ENCODE measurements at regions not wholly inside any gene's neighbourhood (a gene's known extent, or its start where the extent isn't known, plus 50 kb on each side); places are given as distances from the start of the nearest gene placed in this dataset.
"Not testable (repeated sequence)": the region's sequence is repeated elsewhere in the genome, so short reads cannot be mapped to it uniquely, and the experiment has no call there.

GRCh38 chr21:10410354-10410929 is 110.9 kb upstream of the TPTE start:
- not testable (repeated sequence) for H3K4me3 ChIP-seq (ENCODE audit: severe bottlenecking); H3K27me3 ChIP-seq (ENCODE audit: insufficient read depth, poor library complexity, severe bottlenecking); ATAC-seq (ENCODE audit: low read depth); DNase-seq (ENCODE audit: low spot score); H3K9me3 ChIP-seq (ENCODE audit: severe bottlenecking); H3K4me1 ChIP-seq (ENCODE audit: insufficient read depth, poor library complexity, severe bottlenecking); H3K27ac ChIP-seq (ENCODE audit: poor library complexity, severe bottlenecking); H3K36me3 ChIP-seq (ENCODE audit: low read depth)

GRCh38 chr21:10411776-10412526 is 109.4 kb upstream of the TPTE start:
- not testable (repeated sequence) for H3K4me3 ChIP-seq (ENCODE audit: severe bottlenecking); ATAC-seq (ENCODE audit: low read depth); H3K4me1 ChIP-seq (ENCODE audit: insufficient read depth, poor library complexity, severe bottlenecking); H3K27me3 ChIP-seq (ENCODE audit: insufficient read depth, poor library complexity, severe bottlenecking); H3K27ac ChIP-seq (ENCODE audit: poor library complexity, severe bottlenecking); H3K36me3 ChIP-seq (ENCODE audit: low read depth); DNase-seq (ENCODE audit: low spot score)
- H3K9me3 ChIP-seq (ENCODE audit: severe bottlenecking), result peaks cover 15% of the 10 kb centered on the region

GRCh38 chr21:10412928-10413246 is 108.5 kb upstream of the TPTE start:
- not testable (repeated sequence) for H3K4me1 ChIP-seq (ENCODE audit: insufficient read depth, poor library complexity, severe bottlenecking); H3K27ac ChIP-seq (ENCODE audit: poor library complexity, severe bottlenecking); H3K36me3 ChIP-seq (ENCODE audit: low read depth); ATAC-seq (ENCODE audit: low read depth); H3K27me3 ChIP-seq (ENCODE audit: insufficient read depth, poor library complexity, severe bottlenecking); H3K4me3 ChIP-seq (ENCODE audit: severe bottlenecking); DNase-seq (ENCODE audit: low spot score)
- H3K9me3 ChIP-seq (ENCODE audit: severe bottlenecking), result peaks cover 20% of the 10 kb centered on the region

- not testable (repeated sequence) for H3K27me3 ChIP-seq (ENCODE audit: insufficient read depth, poor library complexity, severe bottlenecking); H3K4me3 ChIP-seq (ENCODE audit: severe bottlenecking); H3K36me3 ChIP-seq (ENCODE audit: low read depth); H3K4me1 ChIP-seq (ENCODE audit: insufficient read depth, poor library complexity, severe bottlenecking); DNase-seq (ENCODE audit: low spot score); ATAC-seq (ENCODE audit: low read depth); H3K27ac ChIP-seq (ENCODE audit: poor library complexity, severe bottlenecking)
- H3K9me3 ChIP-seq (ENCODE audit: severe bottlenecking), result peaks cover 25% of the 10 kb centered on the region
Observed at GRCh38 chr21:10413247-10414120, 107.9 kb upstream of the TPTE start.

GRCh38 chr21:10414121-10414924 is 107.1 kb upstream of the TPTE start:
- not testable (repeated sequence) for H3K36me3 ChIP-seq (ENCODE audit: low read depth); H3K4me3 ChIP-seq (ENCODE audit: severe bottlenecking); H3K27me3 ChIP-seq (ENCODE audit: insufficient read depth, poor library complexity, severe bottlenecking); ATAC-seq (ENCODE audit: low read depth); H3K27ac ChIP-seq (ENCODE audit: poor library complexity, severe bottlenecking); H3K4me1 ChIP-seq (ENCODE audit: insufficient read depth, poor library complexity, severe bottlenecking); DNase-seq (ENCODE audit: low spot score)
- peaks cover 28% of the 10 kb centered on the region for H3K9me3 ChIP-seq (ENCODE audit: severe bottlenecking)

GRCh38 chr21:10414925-10415254 is 106.5 kb upstream of the TPTE start:
- not testable (repeated sequence) for H3K4me3 ChIP-seq (ENCODE audit: severe bottlenecking); H3K4me1 ChIP-seq (ENCODE audit: insufficient read depth, poor library complexity, severe bottlenecking); H3K27ac ChIP-seq (ENCODE audit: poor library complexity, severe bottlenecking); ATAC-seq (ENCODE audit: low read depth); DNase-seq (ENCODE audit: low spot score); H3K27me3 ChIP-seq (ENCODE audit: insufficient read depth, poor library complexity, severe bottlenecking); H3K36me3 ChIP-seq (ENCODE audit: low read depth)
- H3K9me3 ChIP-seq (ENCODE audit: severe bottlenecking), result peaks cover 28% of the 10 kb centered on the region

GRCh38 chr21:10415456-10415855 is 105.9 kb upstream of the TPTE start:
- not testable (repeated sequence) for H3K27me3 ChIP-seq (ENCODE audit: insufficient read depth, poor library complexity, severe bottlenecking); H3K36me3 ChIP-seq (ENCODE audit: low read depth); H3K4me3 ChIP-seq (ENCODE audit: severe bottlenecking); H3K27ac ChIP-seq (ENCODE audit: poor library complexity, severe bottlenecking); DNase-seq (ENCODE audit: low spot score); ATAC-seq (ENCODE audit: low read depth); H3K4me1 ChIP-seq (ENCODE audit: insufficient read depth, poor library complexity, severe bottlenecking)
- H3K9me3 ChIP-seq (ENCODE audit: severe bottlenecking), result peaks cover 30% of the 10 kb centered on the region

GRCh38 chr21:10415859-10416258 is 105.5 kb upstream of the TPTE start:
- peaks cover 33% of the 10 kb centered on the region for H3K9me3 ChIP-seq (ENCODE audit: severe bottlenecking)
- H3K27ac ChIP-seq (ENCODE audit: poor library complexity, severe bottlenecking); H3K4me3 ChIP-seq (ENCODE audit: severe bottlenecking); H3K4me1 ChIP-seq (ENCODE audit: insufficient read depth, poor library complexity, severe bottlenecking); DNase-seq (ENCODE audit: low spot score); H3K36me3 ChIP-seq (ENCODE audit: low read depth); H3K27me3 ChIP-seq (ENCODE audit: insufficient read depth, poor library complexity, severe bottlenecking): not testable (repeated sequence)
- peak; percentile 9; the same call in 2 of the 3 replicates for ATAC-seq (ENCODE audit: low read depth)

GRCh38 chr21:10416691-10417447 is 104.5 kb upstream of the TPTE start:
- H3K4me3 ChIP-seq (ENCODE audit: severe bottlenecking); H3K4me1 ChIP-seq (ENCODE audit: insufficient read depth, poor library complexity, severe bottlenecking); H3K36me3 ChIP-seq (ENCODE audit: low read depth); H3K27me3 ChIP-seq (ENCODE audit: insufficient read depth, poor library complexity, severe bottlenecking); DNase-seq (ENCODE audit: low spot score); H3K27ac ChIP-seq (ENCODE audit: poor library complexity, severe bottlenecking): not testable (repeated sequence)
- peak; percentile 29 for ATAC-seq (ENCODE audit: low read depth)
- H3K9me3 ChIP-seq (ENCODE audit: severe bottlenecking), result peaks cover 33% of the 10 kb centered on the region

GRCh38 chr21:10417551-10418002 is 103.8 kb upstream of the TPTE start:
- DNase-seq (ENCODE audit: low spot score); H3K4me3 ChIP-seq (ENCODE audit: severe bottlenecking); H3K27me3 ChIP-seq (ENCODE audit: insufficient read depth, poor library complexity, severe bottlenecking); H3K27ac ChIP-seq (ENCODE audit: poor library complexity, severe bottlenecking); H3K4me1 ChIP-seq (ENCODE audit: insufficient read depth, poor library complexity, severe bottlenecking); H3K36me3 ChIP-seq (ENCODE audit: low read depth); ATAC-seq (ENCODE audit: low read depth): not testable (repeated sequence)
- peaks cover 33% of the 10 kb centered on the region for H3K9me3 ChIP-seq (ENCODE audit: severe bottlenecking)

Data from RWPE2 (cell line).